ENCODE measurements at regions not wholly inside any gene's neighbourhood (a gene's known extent, or its start where the extent isn't known, plus 50 kb on each side); places are given as distances from the start of the nearest gene placed in this dataset.

- H3K27ac ChIP-seq (ENCODE audit: low read depth, low read length) = no peak overlapping the region
- H3K9me2 ChIP-seq (replicated peaks; ENCODE audit: control insufficient read depth, low read length) = no peaks in the 10 kb centered on the region
- no peak overlapping the region for H3K4me2 ChIP-seq (ENCODE audit: low read length)
- H3K4me3 ChIP-seq (ENCODE audit: low read length) = no peak overlapping the region
- no peaks in the 10 kb centered on the region for H3K36me3 ChIP-seq (ENCODE audit: control insufficient read depth, low read length)
- H3K4me1 ChIP-seq (ENCODE audit: control insufficient read depth, low read length) = no peaks in the 10 kb centered on the region
- no peaks in the 10 kb centered on the region for H4K20me1 ChIP-seq (ENCODE audit: control insufficient read depth, insufficient read depth, low read depth, low read length)
- H3K79me2 ChIP-seq (ENCODE audit: control insufficient read depth, low read length) = no peaks in the 10 kb centered on the region
- H3F3A ChIP-seq (ENCODE audit: control insufficient read depth, insufficient read depth) = no peaks in the 10 kb centered on the region
- peaks cover 38% of the 10 kb centered on the region; the same call in 1 of the 2 replicates for H3K9me3 ChIP-seq (ENCODE audit: control insufficient read depth, insufficient read depth, low read length)
- TF ChIP-seq EZH2phosphoT487 (IDR thresholded peaks at IDR 0.05; ENCODE audit: borderline replicate concordance, low read length) = no peak
- H3K27me3 ChIP-seq (ENCODE audit: control insufficient read depth, low read length) = no peaks in the 10 kb centered on the region
These were observed 112.1 kb downstream of the DLL1 start for GRCh38 chr6:170178561-170179477.

GRCh38 chr6:170177772-170178560, 112.9 kb downstream of the DLL1 start:
- Histone ChIP-seq H3K27ac (ENCODE audit: low read depth, low read length) (no peak overlapping the region), H3K79me2 (ENCODE audit: control insufficient read depth, low read length) (no peaks in the 10 kb centered on the region), H4K20me1 (ENCODE audit: control insufficient read depth, insufficient read depth, low read depth, low read length) (no peaks in the 10 kb centered on the region), H3K4me1 (ENCODE audit: control insufficient read depth, low read length) (no peaks in the 10 kb centered on the region), H3K27me3 (ENCODE audit: control insufficient read depth, low read length) (no peaks in the 10 kb centered on the region), H3K36me3 (ENCODE audit: control insufficient read depth, low read length) (no peaks in the 10 kb centered on the region), H3K9me3 (ENCODE audit: control insufficient read depth, insufficient read depth, low read length) (peaks cover 33% of the 10 kb centered on the region; the same call in 1 of the 2 replicates), H3K9me2 (replicated peaks; ENCODE audit: control insufficient read depth, low read length) (no peaks in the 10 kb centered on the region), H3F3A (ENCODE audit: control insufficient read depth, insufficient read depth) (no peaks in the 10 kb centered on the region), H3K4me2 (ENCODE audit: low read length) (no peak overlapping the region), H3K4me3 (ENCODE audit: low read length) (no peak overlapping the region)
- no peak for TF ChIP-seq EZH2phosphoT487 (IDR thresholded peaks at IDR 0.05; ENCODE audit: borderline replicate concordance, low read length)
- TF ChIP-seq, protein P1, sequence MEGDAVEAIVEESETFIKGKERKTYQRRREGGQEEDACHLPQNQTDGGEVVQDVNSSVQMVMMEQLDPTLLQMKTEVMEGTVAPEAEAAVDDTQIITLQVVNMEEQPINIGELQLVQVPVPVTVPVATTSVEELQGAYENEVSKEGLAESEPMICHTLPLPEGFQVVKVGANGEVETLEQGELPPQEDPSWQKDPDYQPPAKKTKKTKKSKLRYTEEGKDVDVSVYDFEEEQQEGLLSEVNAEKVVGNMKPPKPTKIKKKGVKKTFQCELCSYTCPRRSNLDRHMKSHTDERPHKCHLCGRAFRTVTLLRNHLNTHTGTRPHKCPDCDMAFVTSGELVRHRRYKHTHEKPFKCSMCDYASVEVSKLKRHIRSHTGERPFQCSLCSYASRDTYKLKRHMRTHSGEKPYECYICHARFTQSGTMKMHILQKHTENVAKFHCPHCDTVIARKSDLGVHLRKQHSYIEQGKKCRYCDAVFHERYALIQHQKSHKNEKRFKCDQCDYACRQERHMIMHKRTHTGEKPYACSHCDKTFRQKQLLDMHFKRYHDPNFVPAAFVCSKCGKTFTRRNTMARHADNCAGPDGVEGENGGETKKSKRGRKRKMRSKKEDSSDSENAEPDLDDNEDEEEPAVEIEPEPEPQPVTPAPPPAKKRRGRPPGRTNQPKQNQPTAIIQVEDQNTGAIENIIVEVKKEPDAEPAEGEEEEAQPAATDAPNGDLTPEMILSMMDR (IDR thresholded peaks at IDR 0.05; ENCODE audit: low read depth, low read length, poor library complexity, severe bottlenecking) = no peak

- H3K9me3 ChIP-seq (ENCODE audit: control insufficient read depth, insufficient read depth, low read length) = peaks cover 28% of the 10 kb centered on the region; the same call in 1 of the 2 replicates
- H3K36me3 ChIP-seq (ENCODE audit: control insufficient read depth, low read length) = no peaks in the 10 kb centered on the region
- H3K9me2 ChIP-seq (replicated peaks; ENCODE audit: control insufficient read depth, low read length) = no peaks in the 10 kb centered on the region
- no peaks in the 10 kb centered on the region for H3F3A ChIP-seq (ENCODE audit: control insufficient read depth, insufficient read depth)
- no peaks in the 10 kb centered on the region for H4K20me1 ChIP-seq (ENCODE audit: control insufficient read depth, insufficient read depth, low read depth, low read length)
- H3K4me3 ChIP-seq (ENCODE audit: low read length) = no peak overlapping the region
- no peak overlapping the region for H3K27ac ChIP-seq (ENCODE audit: low read depth, low read length)
- H3K27me3 ChIP-seq (ENCODE audit: control insufficient read depth, low read length) = no peaks in the 10 kb centered on the region
- no peaks in the 10 kb centered on the region for H3K79me2 ChIP-seq (ENCODE audit: control insufficient read depth, low read length)
- no peak overlapping the region for H3K4me2 ChIP-seq (ENCODE audit: low read length)
- no peaks in the 10 kb centered on the region for H3K4me1 ChIP-seq (ENCODE audit: control insufficient read depth, low read length)
- TF ChIP-seq EZH2phosphoT487 (IDR thresholded peaks at IDR 0.05; ENCODE audit: borderline replicate concordance, low read length) = no peak
- TF ChIP-seq, protein P1 (IDR thresholded peaks at IDR 0.05; ENCODE audit: low read depth, low read length, poor library complexity, severe bottlenecking) = no peak
These were observed 113.7 kb downstream of the DLL1 start for GRCh38 chr6:170176898-170177771.
